HuH-7.5 (cell line): ENCODE measurements at regions not wholly inside any gene's neighbourhood (a gene's known extent, or its start where the extent isn't known, plus 50 kb on each side); places are given as distances from the start of the nearest gene placed in this dataset.
A peak's percentile ranks its signal among the peaks of the same experiment; 100 is the strongest.
"Not testable (repeated sequence)": the region's sequence is repeated elsewhere in the genome, so short reads cannot be mapped to it uniquely, and the experiment has no call there.

Source experiments
- DNase-seq: peaks from one replicate; pipeline ENCODE4 v3.0.0; 2011; ENCODE audit warnings: low spot score

DNA sequence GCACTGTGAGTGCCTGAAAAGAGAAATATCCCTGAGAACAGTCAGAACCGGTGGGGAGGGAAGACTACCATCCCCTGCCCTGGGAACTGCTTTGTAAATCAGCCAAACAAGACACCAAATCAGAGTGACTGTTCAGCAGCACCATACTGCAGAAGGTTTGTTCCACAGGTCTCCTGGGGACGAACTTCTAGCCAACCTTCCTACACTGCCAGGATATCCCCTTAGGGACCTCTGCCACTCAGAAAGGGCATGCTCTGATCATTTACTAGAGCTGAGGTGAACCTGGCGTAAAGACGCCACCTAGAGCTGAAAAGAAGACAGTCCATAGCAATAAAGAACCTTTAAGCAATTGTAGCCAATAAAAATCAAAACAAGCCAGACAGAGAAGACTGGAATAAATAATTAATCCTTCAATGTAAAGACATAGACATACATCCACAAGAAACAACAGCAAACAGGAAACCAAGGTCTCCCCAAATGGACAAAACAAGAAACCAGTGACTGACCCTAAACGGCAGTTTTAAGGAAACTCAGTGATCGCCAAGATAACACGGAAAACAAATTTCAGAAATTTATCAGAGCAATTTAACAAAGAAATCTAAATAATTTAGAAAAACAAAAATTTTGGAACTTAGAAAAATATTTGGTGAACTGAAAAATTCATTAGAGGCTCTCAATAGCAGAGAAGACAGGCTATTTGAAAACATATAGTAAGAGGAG lies 228.1 kb upstream of the AMIGO2 start:
- DNase-seq = peak; percentile 72

DNA sequence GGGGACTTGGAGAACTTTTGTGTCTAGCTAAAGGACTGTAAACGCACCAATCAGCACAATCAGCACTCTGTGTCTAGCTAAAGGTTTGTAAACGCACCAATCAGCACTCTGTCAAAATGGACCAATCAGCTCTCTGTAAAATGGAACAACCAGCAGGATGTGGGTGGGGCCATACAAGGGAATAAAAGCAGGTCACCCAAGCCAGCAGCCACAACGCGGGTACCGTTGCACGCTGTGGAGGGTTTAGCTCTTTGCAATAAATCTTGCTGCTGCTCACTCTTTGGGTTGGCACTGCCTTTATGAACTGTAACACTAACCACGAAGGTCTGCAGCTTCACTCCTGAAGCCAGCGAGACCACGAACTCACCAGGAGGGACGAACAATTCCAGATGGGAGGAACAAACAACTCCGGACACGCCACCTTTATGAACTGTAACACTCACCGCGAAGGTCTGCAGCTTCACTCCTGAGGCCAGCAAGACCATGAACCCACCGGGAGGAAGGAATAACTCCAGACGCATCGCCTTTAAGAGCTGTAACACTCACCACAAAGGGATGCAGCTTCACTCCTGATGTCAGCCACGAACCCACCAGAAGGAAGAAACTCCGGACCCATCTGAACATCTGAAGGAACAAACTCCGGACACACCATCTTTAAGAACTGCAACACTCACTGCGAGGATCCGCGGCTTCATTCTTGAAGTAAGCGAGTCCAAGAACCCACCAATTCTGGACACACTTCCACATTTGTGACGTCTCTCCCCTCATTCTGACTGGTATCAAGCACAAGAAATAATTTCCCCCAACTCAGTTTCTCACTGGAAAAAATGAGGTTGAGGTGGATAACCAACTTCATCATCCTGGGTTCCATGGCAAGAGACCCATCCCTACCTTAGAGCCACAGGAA lies 227.3 kb upstream of the AMIGO2 start:
- DNase-seq = not testable (repeated sequence)

DNA sequence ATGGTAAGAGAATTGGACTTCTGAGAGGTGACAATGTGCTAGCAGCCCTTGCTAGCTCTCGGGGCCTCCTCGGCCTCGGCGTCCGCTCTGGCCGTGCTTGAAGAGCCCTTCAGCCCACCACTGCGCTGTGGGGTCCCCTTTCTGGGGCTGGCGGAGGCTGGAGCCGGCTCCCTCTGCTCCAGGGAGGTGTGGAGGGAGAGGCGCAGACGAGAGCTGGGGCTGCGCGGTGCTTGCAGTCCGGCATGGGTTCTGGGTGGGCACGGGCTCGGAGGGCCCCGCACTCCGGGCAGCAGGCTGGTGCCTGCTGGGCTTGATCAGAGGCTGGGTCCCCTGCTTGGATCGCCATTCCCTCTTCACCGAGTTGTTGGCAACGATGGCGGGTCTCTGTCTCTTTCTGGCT lies 226.4 kb upstream of the AMIGO2 start:
- no peak for DNase-seq

DNA sequence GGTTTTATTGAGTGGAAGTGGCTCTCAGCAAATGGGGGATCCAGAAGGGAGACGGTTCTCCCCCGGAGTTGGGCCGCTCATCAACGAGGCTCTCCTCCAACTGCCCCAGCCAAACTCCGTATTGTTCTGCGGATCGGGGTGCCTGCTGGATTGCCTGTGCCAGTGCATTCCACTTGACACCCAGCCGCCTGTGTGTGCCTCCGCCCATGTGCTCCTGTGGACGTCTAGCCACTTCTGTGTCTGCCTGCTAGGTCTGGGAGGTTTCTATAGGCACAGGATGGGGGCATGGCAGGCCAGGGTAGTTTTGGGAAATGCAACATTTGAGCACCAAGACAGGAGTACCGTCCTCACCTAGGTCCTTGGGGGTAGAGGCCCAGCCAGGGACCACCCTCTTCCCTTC lies 225.7 kb upstream of the AMIGO2 start:
- no peak for DNase-seq

DNA sequence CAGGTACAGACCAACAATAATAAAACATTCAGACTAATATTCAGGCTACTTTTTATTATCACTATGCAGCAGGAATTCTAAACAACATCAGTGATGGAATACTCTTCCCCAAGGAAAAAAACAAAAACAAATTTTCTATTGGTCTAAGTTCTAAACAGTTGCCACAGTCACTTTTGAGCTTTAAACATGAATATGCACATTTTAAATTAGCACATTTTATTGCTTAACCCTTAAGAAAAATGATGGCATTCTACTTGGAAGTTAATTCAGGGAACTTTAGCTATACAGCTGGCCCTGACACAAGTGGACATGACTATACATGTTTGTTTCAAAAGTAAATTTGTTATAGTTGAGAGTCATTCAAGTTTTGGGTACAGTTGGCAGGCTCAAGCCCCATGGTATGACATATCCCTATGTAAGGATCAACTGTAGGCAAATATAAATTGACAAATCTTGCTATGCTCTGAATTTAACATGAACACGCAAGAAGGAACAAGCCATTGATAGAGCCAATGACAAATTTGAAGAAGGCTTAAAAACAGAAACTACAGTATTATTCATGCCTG lies 224.3 kb upstream of the AMIGO2 start:
- no peak for DNase-seq

DNA sequence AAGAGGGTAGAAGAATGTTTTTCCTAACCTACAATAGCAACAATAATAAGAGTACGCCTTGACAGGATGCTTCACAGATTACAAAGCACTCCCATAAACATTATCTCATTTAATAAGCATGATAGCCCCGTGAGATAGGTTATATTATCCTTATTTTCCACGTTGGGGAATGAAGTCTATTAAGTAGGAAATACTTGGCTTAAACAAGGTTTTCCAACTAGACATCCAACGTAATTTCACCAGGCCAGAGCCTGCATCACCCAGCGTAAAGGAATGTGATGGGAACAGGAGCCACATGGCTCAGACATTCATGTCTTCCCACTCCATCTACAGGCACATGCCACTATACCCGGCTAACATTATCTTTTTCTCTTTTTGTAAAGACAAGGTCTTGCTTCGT lies 223.4 kb upstream of the AMIGO2 start:
- no peak for DNase-seq

DNA sequence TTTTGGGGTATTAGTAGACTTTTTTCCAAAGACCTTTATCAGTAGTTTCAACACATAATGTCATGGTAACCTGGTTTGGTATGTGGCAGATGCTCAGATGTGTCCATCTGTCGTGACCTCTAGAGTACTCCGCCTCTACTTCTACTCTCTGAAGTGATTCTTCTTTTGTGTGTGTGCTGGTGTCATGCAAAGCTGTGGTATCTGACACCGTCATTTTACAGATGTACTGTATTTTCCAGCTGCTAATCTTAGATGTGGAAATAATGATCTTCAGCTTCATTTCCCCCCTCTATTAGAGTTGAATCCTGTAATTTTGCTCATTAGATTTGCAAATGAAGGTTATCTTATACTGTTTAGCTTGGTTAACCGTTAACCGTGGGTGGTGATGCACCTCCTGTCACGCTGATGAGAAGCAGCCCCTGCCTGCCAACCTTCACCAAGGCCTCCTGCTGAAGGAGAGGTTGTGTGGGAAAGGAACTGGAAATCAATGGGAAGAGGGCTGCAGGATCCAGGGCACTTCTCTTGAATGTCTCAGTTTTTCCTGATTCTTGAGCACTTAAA lies 222.4 kb upstream of the AMIGO2 start:
- DNase-seq = peak; percentile 42

DNA sequence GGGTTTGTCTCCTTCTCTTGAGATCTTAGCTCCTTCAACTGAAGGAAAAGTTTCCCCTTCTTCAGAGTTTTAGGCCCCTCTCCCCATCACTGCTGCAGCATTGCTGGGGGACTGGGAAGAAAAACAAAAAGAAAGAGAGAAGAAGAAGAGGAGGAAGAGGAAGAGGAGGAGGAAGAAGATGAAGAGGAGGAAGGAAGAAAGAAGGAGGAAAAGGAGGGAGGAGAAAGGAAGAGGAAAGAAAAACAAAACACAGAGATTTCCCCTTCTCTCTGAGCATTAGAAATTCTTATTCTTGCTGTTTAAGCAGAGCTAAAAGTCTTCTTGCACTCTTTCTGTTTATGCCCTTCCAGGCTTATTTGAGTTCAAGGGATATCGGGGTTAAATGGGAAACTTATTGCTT lies 219.8 kb upstream of the AMIGO2 start:
- DNase-seq = no peak

DNA sequence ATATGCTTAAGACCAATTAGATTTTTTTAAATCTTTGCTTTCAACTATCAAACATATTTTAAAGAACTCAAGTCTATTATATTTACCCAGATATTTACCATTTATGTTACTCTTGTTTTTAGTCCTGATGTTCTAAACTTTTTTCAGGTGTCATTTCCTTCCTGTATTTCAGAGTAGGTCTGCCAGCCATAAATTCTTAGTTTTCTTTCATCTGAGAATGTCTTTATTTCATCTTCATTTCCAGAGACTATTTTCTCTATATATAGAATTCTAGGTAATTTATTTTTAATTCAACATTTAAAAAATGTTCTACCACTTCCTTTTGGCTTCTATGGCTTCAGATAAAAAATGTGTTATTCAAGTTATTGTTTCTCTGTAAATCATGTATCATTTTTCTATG lies 218.2 kb upstream of the AMIGO2 start:
- no peak for DNase-seq

DNA sequence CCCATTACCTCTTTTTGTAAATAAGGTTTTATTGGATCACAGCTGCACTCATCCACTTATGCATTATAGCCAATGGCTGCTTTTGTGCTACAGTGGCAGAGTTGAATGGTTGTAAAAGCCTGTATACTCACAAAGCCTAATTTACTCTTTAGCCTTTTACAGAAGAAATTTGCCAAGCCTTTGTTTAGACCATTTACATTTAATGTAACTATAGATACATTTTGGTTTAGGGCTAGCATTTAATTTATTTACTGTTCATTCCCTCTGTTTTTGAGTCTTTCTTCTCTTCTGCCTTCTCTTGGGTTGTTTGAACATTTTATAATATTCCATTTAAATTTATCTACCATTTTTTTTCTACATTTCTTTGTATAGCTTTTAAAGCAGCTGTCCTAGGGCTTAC lies 217.1 kb upstream of the AMIGO2 start:
- no peak for DNase-seq

DNA sequence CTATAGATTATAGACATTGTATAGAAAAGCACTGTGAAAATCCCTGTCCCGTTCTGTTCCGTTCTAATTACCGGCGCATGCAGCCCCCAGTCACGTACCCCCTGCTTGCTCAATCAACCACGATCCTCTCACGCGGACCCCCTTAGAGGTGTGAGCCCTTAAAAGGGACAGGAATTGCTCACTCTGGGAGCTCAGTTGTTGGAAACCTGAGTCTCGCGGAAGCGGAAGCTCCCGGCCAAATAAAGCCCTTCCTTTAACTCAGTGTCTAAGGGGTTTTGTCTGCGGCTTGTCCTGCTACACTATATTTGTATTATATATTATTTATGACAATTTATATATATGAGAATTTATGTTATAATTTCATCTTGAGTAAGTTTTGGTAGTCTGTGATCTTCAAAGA lies 213.6 kb upstream of the AMIGO2 start:
- no peak for DNase-seq

DNA sequence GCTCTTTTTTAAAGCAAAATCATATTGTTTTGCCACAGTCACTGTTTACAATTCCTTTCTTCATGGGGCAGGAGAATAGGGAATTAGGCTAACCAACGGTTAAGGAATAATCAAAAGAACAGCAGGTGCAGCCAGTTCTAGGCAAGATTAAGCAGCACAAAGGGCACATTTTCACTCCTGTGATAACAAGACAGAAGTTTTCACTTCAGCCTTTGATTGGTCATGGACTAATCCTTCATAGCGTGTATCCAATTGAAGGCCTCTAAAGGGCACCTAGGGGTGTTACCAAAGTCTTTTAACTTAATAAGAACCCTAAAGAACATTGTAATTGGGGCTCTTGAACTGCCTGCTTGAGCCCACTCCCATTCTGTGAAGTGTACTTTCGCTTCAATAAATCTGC lies 206.9 kb upstream of the AMIGO2 start:
- DNase-seq = no peak
